Hepatic stellate cell (primary cell): ENCODE measurements at regions not wholly inside any gene's neighbourhood (a gene's known extent, or its start where the extent isn't known, plus 50 kb on each side); places are given as distances from the start of the nearest gene placed in this dataset.

Source experiments
- DNase-seq: peaks from one replicate; pipeline ENCODE4 v3.0.0; 2011; ENCODE audit warnings: low spot score

DNA sequence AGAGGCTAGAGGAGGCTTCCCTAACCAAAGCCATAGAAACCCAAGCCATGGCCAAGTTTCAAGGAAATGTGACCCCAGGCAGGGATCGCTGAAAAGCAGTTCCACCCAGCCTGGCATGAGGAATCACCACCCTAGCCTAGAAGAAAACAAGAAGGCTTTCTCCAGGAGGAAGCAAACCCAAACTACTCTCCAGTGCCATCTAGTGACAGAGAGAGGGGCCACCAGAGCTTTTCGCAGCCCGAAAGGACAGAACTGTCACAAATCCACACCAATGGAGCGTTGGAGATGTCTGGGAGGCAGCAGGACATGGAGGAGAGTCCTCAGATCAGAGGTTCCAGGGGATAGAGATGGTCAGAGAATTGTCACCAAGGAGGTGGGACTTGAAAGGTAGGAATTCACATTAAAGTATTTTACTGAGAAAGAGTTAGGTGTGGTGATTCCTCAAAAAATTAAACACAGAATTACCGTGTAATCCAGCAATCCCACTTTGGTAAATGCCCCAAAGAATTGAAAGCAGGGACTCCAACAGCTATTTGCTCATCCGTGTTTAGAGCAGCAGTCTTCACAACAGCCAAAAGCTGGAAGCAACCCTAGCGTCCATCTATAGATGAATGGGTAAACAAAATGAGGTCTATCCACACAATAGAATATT lies 67.3 kb upstream of the NUP50 start:
- DNase-seq = peak; percentile 81

DNA sequence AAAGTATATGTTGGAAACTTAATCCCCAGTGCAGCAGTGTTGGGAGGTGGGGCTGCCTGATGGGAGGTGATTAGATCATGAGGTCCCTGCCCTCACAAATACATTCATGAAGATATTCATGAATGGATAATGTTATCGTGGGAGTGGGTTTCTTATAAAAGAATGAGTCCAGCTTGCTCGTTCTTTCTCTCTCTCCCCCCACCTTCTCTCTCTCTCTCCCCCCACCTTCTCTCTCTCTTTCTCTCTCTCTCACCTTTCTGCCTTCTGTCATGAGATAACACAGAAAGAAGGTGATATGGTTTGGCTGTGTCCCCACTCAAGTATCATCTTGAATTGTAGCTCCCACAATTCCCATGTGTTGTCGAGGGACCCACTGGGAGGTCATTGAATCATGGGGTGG lies 66.7 kb upstream of the NUP50 start:
- no peak for DNase-seq

DNA sequence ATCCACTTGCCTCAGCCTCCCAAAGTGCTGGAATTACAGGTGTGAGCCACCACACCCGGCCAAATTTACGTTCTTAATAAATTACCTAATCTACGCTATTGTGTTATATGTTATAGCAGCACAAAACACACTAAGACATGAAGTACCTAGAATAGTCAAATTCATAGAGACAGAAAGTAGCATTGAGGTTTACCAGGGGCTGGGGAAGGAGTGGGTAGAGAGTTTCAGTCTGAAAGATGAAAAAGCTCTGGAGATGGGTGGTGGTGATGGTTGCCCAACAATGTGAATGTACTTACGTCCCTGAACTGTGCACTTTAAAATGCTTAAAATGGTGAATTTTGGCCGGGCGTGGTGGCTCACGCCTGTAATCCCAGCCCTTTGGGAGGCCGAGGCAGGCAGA lies 65.7 kb upstream of the NUP50 start:
- DNase-seq = no peak

DNA sequence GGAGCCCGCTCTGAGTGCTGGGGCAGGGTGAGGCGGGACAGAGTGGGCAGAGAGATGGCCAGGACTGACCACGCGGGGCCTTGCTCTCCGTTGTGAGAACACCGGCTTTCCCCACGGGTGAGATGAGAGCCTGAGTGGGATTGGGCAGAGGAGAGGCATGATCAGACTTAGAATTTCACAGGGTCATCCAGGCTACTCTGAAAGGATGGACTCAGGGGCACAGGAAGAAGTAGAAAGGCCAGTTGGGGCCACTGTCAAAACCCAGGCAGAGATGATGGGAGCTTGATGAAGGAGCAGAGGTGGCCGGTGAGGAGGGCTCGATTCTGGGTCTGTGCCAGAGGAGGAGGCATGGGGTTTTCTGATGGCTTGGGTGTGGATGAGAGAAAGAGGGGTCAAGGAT lies 63.8 kb upstream of the NUP50 start:
- no peak for DNase-seq

DNA sequence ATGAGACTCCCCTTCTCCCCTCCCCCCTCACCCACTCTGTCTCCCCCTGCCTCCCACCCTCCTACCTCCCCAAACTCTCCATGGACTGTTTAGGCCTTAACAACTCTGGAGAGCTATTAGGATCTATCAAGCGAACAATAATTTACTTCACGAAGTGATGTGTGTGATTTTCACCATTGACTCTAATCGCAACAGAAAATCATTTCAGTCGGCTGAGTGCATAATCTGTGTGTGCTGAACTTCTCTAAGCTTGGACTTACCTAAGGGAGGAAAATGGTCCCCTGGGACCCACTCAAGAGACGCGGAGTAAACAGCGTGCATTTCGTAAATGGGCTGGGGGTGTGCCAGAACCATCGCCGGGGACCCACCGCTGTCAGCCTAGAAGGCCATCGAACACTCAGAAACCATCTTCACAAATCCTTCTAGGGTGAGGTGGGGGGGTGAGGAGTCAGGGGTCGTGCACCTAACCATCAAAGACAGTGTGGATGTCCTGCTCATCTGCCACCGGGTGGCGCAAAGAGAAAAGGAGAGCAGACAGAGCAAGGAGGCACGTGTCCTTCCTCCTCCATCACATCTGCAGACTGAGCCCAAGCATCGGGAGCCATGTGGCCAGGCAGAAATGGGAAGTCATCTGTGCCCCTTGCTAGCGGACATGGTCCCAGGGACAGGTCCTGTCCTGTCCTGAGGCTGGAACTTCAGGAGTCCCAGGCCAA lies 62.1 kb upstream of the NUP50 start:
- DNase-seq = peak; percentile 47

DNA sequence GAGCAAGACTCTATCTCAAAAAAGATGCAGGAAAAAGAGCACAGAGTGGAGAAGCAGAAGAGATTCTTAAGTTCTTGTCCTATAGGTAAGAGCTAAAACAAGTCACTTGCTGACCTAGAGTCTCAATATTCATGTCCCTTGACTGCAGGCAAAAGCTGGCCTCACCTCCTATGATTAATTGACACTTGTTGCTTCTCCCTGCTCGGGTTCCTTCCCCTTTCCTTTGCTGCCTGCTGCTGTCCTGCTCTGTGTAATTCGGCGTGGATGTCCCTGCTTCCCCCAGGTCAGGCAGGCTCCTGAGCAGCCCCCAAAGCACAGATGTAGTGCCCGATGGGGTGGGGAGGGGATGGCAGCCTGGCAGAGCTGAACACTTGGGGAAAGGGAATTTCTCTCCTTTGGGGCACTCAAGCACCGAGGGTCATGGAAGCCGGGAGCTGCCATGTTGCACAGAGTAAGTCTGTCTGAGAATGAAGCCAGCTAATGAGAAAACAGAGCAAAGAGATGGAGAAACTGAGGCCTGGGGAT lies 60.8 kb upstream of the NUP50 start:
- DNase-seq = no peak

DNA sequence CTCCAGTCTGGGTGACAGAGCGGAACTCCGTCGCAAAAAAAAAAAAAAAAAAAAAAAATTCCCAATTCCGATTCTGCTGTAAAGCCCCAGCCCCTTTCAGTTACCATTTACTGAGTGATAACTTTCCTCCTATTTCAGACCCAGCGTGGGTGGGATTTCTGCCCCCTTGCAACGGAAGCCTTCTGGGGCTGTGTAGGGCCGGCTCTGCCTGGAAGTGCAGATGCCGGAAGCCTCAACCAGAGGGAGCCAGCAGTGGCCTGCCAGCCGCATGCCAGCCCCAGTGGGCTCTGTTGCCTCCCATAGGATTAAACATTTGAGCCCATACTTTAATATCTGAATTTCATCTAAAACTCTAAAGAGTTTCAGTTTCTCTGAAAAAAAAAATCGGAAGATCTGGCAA lies 60.0 kb upstream of the NUP50 start:
- no peak for DNase-seq

DNA sequence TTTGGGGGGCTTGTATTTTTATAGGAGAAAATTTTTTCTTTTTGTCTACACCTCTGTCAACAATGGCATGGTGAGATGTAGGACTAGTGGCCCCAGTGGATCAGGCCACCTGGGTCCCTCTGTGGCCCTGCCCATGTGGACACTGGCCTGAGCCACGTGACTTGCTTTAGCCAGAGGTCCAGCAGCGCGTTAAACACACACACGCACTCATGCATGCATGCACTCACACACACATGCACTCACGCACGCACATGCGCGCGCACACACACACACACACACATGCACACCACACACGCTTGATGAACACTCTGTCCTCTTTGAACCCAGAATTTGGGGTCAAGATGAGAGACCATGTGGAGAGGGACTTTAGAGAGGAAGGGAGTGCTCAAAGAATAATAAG lies 59.4 kb upstream of the NUP50 start:
- DNase-seq = no peak

DNA sequence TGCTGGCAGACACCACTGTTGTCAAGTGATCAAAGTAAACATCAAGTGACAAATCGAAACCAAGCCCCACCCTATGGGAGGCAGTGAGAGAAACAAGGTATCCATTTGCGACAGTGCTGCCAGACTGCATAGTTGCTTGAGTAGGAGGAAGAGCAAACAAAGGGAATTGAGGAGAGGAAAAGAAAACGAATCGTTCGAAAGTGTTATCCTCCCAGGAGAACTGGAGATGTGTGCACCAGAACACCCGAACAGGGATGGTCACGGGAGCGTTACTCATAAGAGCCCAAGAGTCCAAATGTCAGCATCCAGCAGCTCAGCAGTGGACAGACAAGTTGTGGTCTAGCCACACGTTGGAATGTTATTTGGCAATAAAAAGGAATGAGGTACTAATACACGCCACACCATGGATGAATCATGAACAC lies 58.4 kb upstream of the NUP50 start:
- DNase-seq = no peak

DNA sequence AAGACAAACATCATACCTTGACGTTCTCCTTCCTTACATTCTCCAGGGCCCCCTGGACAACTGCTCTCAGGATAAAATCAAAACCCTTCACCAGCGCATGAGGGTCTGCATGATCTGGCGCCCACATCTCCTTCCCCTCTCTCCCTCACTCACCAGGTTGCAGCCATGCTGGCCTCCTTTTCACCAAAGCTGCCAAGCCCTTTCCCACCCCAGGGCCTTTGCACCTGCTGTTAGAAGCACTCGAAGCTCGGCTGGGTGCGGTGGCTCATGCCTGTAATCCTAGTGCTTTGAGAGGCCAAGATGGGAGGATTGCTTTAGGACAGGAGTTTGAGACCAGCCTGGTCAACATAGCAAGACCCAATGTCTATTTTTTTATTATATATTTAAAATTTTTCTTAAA lies 56.1 kb upstream of the NUP50 start:
- DNase-seq = no peak

DNA sequence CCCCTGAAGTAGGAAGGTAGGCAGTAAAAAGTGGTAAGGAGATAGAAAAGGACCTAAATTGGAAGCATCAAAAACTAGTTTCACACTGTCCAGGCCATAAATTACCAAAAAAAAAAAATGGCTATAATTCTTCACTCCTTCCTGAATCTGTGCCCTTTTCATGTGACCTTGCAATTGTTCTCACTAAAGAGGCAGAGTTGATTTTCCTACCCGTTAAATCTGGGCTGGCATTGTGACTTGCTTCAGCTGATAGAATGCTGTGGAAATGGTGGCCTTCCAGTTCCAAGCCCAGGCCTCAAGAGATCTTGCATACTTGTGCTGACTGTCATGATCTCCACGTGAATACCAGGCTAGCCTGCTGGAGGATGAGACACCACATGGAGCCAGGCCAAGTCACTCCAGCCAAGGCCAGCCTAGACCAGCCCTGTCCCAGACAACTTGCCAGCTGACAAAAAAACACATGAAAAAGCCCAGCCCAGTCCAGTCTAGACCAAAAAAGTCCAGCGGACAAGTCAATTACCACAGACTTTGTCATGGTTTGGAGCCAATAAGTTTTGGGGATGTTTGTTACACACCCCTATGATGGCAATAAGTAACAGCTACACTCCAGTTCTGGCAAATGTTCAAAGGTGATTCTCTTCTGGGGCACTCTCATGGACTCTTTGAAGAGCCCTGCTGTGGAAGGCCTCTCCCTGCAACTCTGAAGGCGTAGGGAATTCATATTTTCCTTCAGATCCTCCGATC lies 51.4 kb upstream of the NUP50 start:
- DNase-seq = no peak
